OCI-LY1 (cell line): ENCODE measurements at regions not wholly inside any gene's neighbourhood (a gene's known extent, or its start where the extent isn't known, plus 50 kb on each side); places are given as distances from the start of the nearest gene placed in this dataset.

ENCODE experiments used
- CTCF ChIP-seq: fragments of 200-600 bp; sonication (generic), shearing (Covaris generic); IDR thresholded peaks from 2 replicates; pipeline ENCODE4 v1.5.1; 2017; ENCODE audit warnings: mild to moderate bottlenecking, antibody characterized with exemption, low read length, moderate library complexity, mixed read lengths
- EZH2 ChIP-seq: fragments of 200-600 bp; sonication (generic), shearing (Covaris generic); IDR thresholded peaks from 2 replicates; pipeline ENCODE4 v1.8.0; 2017; ENCODE audit warnings: borderline replicate concordance, mixed run types, mild to moderate bottlenecking, antibody characterized with exemption, low read length, moderate library complexity, mixed read lengths

DNA sequence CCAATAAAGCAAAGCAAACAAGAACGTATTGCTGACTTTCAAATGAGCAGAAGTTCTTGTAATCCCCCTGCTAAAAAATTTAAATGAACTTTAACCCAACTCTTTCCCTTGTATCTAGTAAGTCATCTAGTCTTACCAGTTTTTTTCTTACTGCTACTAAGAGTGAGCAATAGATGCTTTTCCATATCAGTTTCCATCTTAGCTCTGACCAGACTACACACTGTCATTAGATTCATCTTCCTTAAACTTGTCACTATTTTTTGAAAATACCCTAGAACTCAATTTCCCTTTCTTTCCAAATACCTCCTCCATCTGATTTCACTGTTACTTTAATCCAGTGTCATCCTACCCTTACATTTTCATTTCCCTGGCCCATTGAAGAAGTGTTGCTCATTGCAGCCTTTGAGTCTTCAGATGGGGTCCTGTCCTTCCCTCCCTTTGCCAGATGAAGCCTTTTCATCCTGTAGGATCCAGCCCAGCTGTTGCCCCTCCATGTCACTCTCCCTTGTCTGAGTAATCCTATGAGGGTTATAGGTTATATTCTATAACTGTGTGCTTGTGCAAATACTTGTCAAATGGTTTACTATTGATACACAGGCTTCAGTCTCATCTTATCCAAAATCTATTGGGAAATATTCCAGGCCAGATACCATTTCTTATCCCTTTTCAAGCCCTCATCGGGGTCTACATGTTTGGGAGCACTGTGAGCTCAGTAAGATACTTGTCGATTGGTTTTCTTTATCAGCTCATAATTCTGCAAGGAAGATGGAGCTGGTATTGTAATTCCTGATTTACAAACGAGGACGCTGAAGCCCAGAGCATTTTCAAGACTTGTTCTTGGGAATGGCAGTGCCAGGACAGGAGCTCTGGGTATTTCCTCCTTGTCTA, 51.5 kb upstream of the ITGB1 start:
- no peak for TF ChIP-seq EZH2
- no peak for TF ChIP-seq CTCF
